ENCODE measurements at regions not wholly inside any gene's neighbourhood (a gene's known extent, or its start where the extent isn't known, plus 50 kb on each side); places are given as distances from the start of the nearest gene placed in this dataset.

DNA sequence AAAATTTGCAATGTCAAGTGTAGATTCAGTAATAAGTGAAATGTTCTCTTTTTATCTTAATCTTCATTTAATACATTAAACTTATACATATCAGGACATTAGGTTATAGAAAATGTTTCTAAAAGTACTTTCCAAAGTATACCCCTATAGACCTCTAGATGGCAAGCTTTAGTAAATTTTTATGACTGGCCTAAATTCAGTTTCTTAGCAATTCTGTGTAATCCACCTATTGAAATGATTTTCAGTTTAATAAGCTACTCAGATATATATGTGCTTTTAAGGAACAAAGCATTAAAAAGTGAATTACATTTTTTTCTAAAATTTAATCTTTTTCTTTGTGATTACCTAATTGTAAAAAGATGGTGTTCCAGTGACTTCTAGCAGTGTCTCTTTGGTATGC, 342.2 kb downstream of the GBE1 start:
- H3K36me3 ChIP-seq (ENCODE audit: control insufficient read depth in 4 of 4, insufficient read depth in 3 of 4, low read depth in 1 of 4, low read length in 3 of 4) = no peaks in the 10 kb centered on the region
- DNase-seq (ENCODE audit: low spot score) = no peak

DNA sequence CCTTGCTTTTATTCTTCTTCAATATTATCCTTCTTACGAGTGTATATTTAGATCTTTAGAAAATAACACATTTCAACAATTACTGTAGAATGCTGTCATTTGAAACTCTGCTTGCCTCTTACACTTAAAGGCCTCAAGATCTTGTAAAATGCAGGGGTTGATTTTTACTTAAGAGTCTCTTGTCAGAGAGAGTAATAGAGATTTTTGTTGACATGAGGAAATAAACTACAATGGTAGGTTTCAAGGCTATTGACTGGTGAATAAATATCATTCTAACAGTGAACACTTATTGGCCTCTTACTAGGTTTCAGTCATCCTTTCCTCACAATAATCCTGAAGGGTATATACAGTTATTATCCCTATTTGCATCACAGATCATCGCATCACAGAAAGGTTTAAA, 344.6 kb downstream of the GBE1 start:
- no peak for DNase-seq (ENCODE audit: low spot score)
- no peaks in the 10 kb centered on the region for H3K36me3 ChIP-seq (ENCODE audit: control insufficient read depth in 4 of 4, insufficient read depth in 3 of 4, low read depth in 1 of 4, low read length in 3 of 4)
- no peaks in the 10 kb centered on the region for H3K27me3 ChIP-seq (ENCODE audit: control insufficient read depth in 4 of 4, insufficient read depth in 4 of 4, low read length in 3 of 4)
- H3K9ac ChIP-seq (ENCODE audit: low read depth in 1 of 2, low read length in 2 of 2) = no peak overlapping the region
- H3K4me3 ChIP-seq (ENCODE audit: low read depth in 1 of 3, low read length in 3 of 3) = no peak overlapping the region
- TF ChIP-seq FOXA2 (IDR thresholded peaks at IDR 0.05) (no peak), GABPA (IDR thresholded peaks at IDR 0.05 in 1 of 2, conservative IDR thresholded peaks at IDR 0.05 in 1 of 2) (no peak), HNF4A (conservative IDR thresholded peaks at IDR 0.05) (no peak)
- 96% methylated on average over 2 of the region's 2 CpGs for WGBS
- no peaks in the 10 kb centered on the region for H3K4me1 ChIP-seq (ENCODE audit: control insufficient read depth in 4 of 4, insufficient read depth in 4 of 4, low read length in 3 of 4)
- H3K27ac ChIP-seq (ENCODE audit: low read depth in 1 of 2, low read length in 2 of 2) = no peak overlapping the region
- no peaks in the 10 kb centered on the region for H3K9me3 ChIP-seq (ENCODE audit: control insufficient read depth in 4 of 4, low read length in 3 of 4)

More for the DNA sequence above, 342.2 kb downstream of the GBE1 start:
- Histone ChIP-seq H3K27ac (ENCODE audit: low read depth in 1 of 2, low read length in 2 of 2) (no peak overlapping the region), H3K4me3 (ENCODE audit: low read depth in 1 of 3, low read length in 3 of 3) (no peak overlapping the region), H3K9ac (ENCODE audit: low read depth in 1 of 2, low read length in 2 of 2) (no peak overlapping the region), H3K9me3 (ENCODE audit: control insufficient read depth in 4 of 4, low read length in 3 of 4) (no peaks in the 10 kb centered on the region), H3K4me1 (ENCODE audit: control insufficient read depth in 4 of 4, insufficient read depth in 4 of 4, low read length in 3 of 4) (no peaks in the 10 kb centered on the region), H3K27me3 (ENCODE audit: control insufficient read depth in 4 of 4, insufficient read depth in 4 of 4, low read length in 3 of 4) (no peaks in the 10 kb centered on the region)
- no peak for TF ChIP-seq SP1 (IDR thresholded peaks at IDR 0.05)
- TF ChIP-seq JUND (IDR thresholded peaks at IDR 0.05) = no peak
- TF ChIP-seq YY1 (IDR thresholded peaks at IDR 0.05) = no peak
- TF ChIP-seq RAD21 (IDR thresholded peaks at IDR 0.05) = peak; percentile 62 to 66
- TF ChIP-seq, protein P1, sequence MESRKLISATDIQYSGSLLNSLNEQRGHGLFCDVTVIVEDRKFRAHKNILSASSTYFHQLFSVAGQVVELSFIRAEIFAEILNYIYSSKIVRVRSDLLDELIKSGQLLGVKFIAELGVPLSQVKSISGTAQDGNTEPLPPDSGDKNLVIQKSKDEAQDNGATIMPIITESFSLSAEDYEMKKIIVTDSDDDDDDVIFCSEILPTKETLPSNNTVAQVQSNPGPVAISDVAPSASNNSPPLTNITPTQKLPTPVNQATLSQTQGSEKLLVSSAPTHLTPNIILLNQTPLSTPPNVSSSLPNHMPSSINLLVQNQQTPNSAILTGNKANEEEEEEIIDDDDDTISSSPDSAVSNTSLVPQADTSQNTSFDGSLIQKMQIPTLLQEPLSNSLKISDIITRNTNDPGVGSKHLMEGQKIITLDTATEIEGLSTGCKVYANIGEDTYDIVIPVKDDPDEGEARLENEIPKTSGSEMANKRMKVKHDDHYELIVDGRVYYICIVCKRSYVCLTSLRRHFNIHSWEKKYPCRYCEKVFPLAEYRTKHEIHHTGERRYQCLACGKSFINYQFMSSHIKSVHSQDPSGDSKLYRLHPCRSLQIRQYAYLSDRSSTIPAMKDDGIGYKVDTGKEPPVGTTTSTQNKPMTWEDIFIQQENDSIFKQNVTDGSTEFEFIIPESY (IDR thresholded peaks at IDR 0.05) = no peak
- TF ChIP-seq, protein P2, sequence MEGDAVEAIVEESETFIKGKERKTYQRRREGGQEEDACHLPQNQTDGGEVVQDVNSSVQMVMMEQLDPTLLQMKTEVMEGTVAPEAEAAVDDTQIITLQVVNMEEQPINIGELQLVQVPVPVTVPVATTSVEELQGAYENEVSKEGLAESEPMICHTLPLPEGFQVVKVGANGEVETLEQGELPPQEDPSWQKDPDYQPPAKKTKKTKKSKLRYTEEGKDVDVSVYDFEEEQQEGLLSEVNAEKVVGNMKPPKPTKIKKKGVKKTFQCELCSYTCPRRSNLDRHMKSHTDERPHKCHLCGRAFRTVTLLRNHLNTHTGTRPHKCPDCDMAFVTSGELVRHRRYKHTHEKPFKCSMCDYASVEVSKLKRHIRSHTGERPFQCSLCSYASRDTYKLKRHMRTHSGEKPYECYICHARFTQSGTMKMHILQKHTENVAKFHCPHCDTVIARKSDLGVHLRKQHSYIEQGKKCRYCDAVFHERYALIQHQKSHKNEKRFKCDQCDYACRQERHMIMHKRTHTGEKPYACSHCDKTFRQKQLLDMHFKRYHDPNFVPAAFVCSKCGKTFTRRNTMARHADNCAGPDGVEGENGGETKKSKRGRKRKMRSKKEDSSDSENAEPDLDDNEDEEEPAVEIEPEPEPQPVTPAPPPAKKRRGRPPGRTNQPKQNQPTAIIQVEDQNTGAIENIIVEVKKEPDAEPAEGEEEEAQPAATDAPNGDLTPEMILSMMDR (IDR thresholded peaks at IDR 0.05; ENCODE audit: low read depth, low read length, missing input control) = peak; percentile 37
- no peak for TF ChIP-seq HNF4G (IDR thresholded peaks at IDR 0.05)

DNA sequence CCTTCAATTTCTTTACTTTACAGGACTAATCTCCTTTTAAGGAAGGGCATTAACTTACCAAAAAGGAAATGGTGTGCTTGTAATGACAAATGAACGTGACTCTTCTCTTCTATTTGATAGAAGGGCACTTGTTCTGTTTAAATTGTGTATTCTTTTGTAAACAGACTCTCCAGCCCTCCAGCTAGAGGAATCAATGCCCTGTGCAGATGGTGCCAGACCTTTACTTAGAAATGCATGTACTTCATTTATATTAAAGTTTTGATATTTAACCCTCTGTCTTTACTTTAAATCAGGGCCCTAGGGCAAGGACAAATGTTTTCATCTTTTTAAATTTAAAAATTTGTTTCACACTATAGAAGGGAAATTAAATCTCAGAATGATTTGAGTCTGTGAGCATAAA, 355.1 kb downstream of the GBE1 start:
- Histone ChIP-seq H3K4me1 (ENCODE audit: control insufficient read depth in 4 of 4, insufficient read depth in 4 of 4, low read length in 3 of 4) (no peaks in the 10 kb centered on the region), H3K27me3 (ENCODE audit: control insufficient read depth in 4 of 4, insufficient read depth in 4 of 4, low read length in 3 of 4) (no peaks in the 10 kb centered on the region), H3K9me3 (ENCODE audit: control insufficient read depth in 4 of 4, low read length in 3 of 4) (no peaks in the 10 kb centered on the region), H3K27ac (ENCODE audit: low read depth in 1 of 2, low read length in 2 of 2) (no peak overlapping the region), H3K36me3 (ENCODE audit: control insufficient read depth in 4 of 4, insufficient read depth in 3 of 4, low read depth in 1 of 4, low read length in 3 of 4) (no peaks in the 10 kb centered on the region), H3K9ac (ENCODE audit: low read depth in 1 of 2, low read length in 2 of 2) (no peak overlapping the region), H3K4me3 (ENCODE audit: low read depth in 1 of 3, low read length in 3 of 3) (no peak overlapping the region)
- TF ChIP-seq HNF4A (conservative IDR thresholded peaks at IDR 0.05) (no peak), FOXA2 (IDR thresholded peaks at IDR 0.05) (no peak), SP1 (IDR thresholded peaks at IDR 0.05) (no peak), NR2F2 (IDR thresholded peaks at IDR 0.05) (no peak), HNF4G (IDR thresholded peaks at IDR 0.05) (no peak), JUND (IDR thresholded peaks at IDR 0.05) (no peak)
- TF ChIP-seq, protein P3, sequence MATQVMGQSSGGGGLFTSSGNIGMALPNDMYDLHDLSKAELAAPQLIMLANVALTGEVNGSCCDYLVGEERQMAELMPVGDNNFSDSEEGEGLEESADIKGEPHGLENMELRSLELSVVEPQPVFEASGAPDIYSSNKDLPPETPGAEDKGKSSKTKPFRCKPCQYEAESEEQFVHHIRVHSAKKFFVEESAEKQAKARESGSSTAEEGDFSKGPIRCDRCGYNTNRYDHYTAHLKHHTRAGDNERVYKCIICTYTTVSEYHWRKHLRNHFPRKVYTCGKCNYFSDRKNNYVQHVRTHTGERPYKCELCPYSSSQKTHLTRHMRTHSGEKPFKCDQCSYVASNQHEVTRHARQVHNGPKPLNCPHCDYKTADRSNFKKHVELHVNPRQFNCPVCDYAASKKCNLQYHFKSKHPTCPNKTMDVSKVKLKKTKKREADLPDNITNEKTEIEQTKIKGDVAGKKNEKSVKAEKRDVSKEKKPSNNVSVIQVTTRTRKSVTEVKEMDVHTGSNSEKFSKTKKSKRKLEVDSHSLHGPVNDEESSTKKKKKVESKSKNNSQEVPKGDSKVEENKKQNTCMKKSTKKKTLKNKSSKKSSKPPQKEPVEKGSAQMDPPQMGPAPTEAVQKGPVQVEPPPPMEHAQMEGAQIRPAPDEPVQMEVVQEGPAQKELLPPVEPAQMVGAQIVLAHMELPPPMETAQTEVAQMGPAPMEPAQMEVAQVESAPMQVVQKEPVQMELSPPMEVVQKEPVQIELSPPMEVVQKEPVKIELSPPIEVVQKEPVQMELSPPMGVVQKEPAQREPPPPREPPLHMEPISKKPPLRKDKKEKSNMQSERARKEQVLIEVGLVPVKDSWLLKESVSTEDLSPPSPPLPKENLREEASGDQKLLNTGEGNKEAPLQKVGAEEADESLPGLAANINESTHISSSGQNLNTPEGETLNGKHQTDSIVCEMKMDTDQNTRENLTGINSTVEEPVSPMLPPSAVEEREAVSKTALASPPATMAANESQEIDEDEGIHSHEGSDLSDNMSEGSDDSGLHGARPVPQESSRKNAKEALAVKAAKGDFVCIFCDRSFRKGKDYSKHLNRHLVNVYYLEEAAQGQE (IDR thresholded peaks at IDR 0.05) = no peak
- TF ChIP-seq, protein P2 (IDR thresholded peaks at IDR 0.05; ENCODE audit: low read depth, low read length, missing input control) = no peak
- DNase-seq (ENCODE audit: low spot score) = no peak
- WGBS = 24% methylated on average over 1 of the region's 1 CpG
